IMR-90 (cell line): ENCODE measurements at regions not wholly inside any gene's neighbourhood (a gene's known extent, or its start where the extent isn't known, plus 50 kb on each side); places are given as distances from the start of the nearest gene placed in this dataset.

ENCODE experiments used
- ATAC-seq: fragments of 200-7000 bp; cut with Tn5 transposase; 2 replicates; pipeline ENCODE4 v1.9.1; 2020; ENCODE audit warnings: low read depth, mild to moderate bottlenecking, moderate library complexity
- BruUV-seq: library from RNA; stranded (reverse); fragments of 400-500 nt; replicated peaks from 2 replicates; lab custom pipeline; 2021; lab: Mats Ljungman, UMichigan
- CTCF ChIA-PET: fragments of 300-600 bp; formaldehyde crosslinking; extraction: SDS; loops from one replicate; lab custom pipeline; 2021; ENCODE audit warnings: antibody characterized with exemption; lab: Yijun Ruan, JAX
- POLR2A ChIA-PET: fragments of 300-600 bp; sonication (Branson Sonifier 250); formaldehyde crosslinking; loops from one replicate; lab custom pipeline; 2022; ENCODE audit warnings: antibody characterized with exemption; ENCODE audit not compliant: unreplicated experiment; lab: Charles Lee
- DNase-seq: peaks from one replicate; pipeline ENCODE4 v3.0.0; 2013
- H2AFZ ChIP-seq: replicated peaks from 2 replicates; pipeline ENCODE3; 2013; ENCODE audit warnings: low read length, mild to moderate bottlenecking; ENCODE audit not compliant: poor library complexity
- H2AK5ac ChIP-seq: 2 replicates; pipeline ENCODE4 v1.6.1; 2013; ENCODE audit warnings: low read depth, low read length, inconsistent platforms
- H2AK9ac ChIP-seq: replicated peaks from 2 replicates; pipeline ENCODE3; 2013; ENCODE audit warnings: mild to moderate bottlenecking, low read depth, low read length, moderate library complexity; ENCODE audit not compliant: poor library complexity
- H2BK120ac ChIP-seq: 2 replicates; pipeline ENCODE4 v1.6.1; 2013; ENCODE audit warnings: low read depth, low read length, inconsistent platforms
- H2BK15ac ChIP-seq: 3 replicates; pipeline ENCODE4 v1.6.1; 2013; ENCODE audit warnings: low read depth, low read length, inconsistent platforms
- H2BK20ac ChIP-seq: 2 replicates; pipeline ENCODE4 v1.6.1; 2013; ENCODE audit warnings: low read depth, mild to moderate bottlenecking, inconsistent platforms, low read length, moderate library complexity
- H2BK5ac ChIP-seq: 2 replicates; pipeline ENCODE4 v1.6.1; 2013; ENCODE audit warnings: mild to moderate bottlenecking, low read depth, low read length, inconsistent platforms; ENCODE audit not compliant: poor library complexity, severe bottlenecking
- H3K14ac ChIP-seq: replicated peaks from 2 replicates; pipeline ENCODE4 v1.6.1; 2013; ENCODE audit warnings: low read depth, low read length, inconsistent platforms
- H3K18ac ChIP-seq: 2 replicates; pipeline ENCODE4 v1.6.1; 2013; ENCODE audit warnings: low read depth, low read length, control low read depth
- H3K23ac ChIP-seq: 2 replicates; pipeline ENCODE4 v1.6.1; 2013; ENCODE audit warnings: low read depth, low read length, inconsistent platforms
- H3K27ac ChIP-seq: 2 replicates; pipeline ENCODE4 v1.5.1; 2013; ENCODE audit warnings: mild to moderate bottlenecking, control low read depth, low read length; ENCODE audit not compliant: insufficient read depth
- H3K27me3 ChIP-seq: 2 replicates; pipeline ENCODE4 v1.6.1; 2013; ENCODE audit warnings: low read length; ENCODE audit not compliant: control insufficient read depth, insufficient read depth
- H3K36me3 ChIP-seq: 2 replicates; pipeline ENCODE4 v1.6.1; 2013; ENCODE audit warnings: low read length, mixed read lengths; ENCODE audit not compliant: control insufficient read depth, insufficient read depth
- H3K4ac ChIP-seq: 2 replicates; pipeline ENCODE4 v1.6.1; 2013; ENCODE audit warnings: low read depth, low read length, inconsistent platforms
- H3K4me1 ChIP-seq: 2 replicates; pipeline ENCODE4 v1.6.1; 2013; ENCODE audit warnings: low read length, mixed read lengths; ENCODE audit not compliant: control insufficient read depth, insufficient read depth
- H3K4me2 ChIP-seq: 2 replicates; pipeline ENCODE4 v1.6.1; 2013; ENCODE audit warnings: low read depth, mild to moderate bottlenecking, control low read depth, low read length, moderate library complexity
- H3K4me3 ChIP-seq: 2 replicates; pipeline ENCODE4 v1.5.1; 2013; ENCODE audit warnings: low read depth, mild to moderate bottlenecking, control low read depth, low read length, moderate library complexity; ENCODE audit not compliant: insufficient read depth
- H3K56ac ChIP-seq: 2 replicates; pipeline ENCODE4 v1.6.1; 2013; ENCODE audit warnings: low read length, inconsistent platforms; ENCODE audit not compliant: insufficient read depth; ENCODE audit errors: extremely low read depth
- H3K79me1 ChIP-seq, 2 experiments: 2 replicates each; pipeline ENCODE4 v1.6.1; 2013; ENCODE audit warnings: low read length in 2 of 2, inconsistent platforms in 1 of 2, low read depth in 1 of 2
- H3K9ac ChIP-seq: 2 replicates; pipeline ENCODE4 v1.6.1; 2013; ENCODE audit warnings: low read depth, low read length, control low read depth
- H3K9me1 ChIP-seq: 2 replicates; pipeline ENCODE4 v1.6.1; 2013; ENCODE audit warnings: low read length, inconsistent platforms; ENCODE audit not compliant: insufficient read depth
- H3K9me3 ChIP-seq: 2 replicates; pipeline ENCODE4 v1.6.1; 2013; ENCODE audit warnings: low read length; ENCODE audit not compliant: control insufficient read depth, insufficient read depth
- H4K20me1 ChIP-seq: 2 replicates; pipeline ENCODE4 v1.6.1; 2013; ENCODE audit warnings: low read length, inconsistent platforms; ENCODE audit not compliant: insufficient read depth
- H4K5ac ChIP-seq: 2 replicates; pipeline ENCODE4 v1.6.1; 2013; ENCODE audit warnings: mild to moderate bottlenecking, low read depth, low read length, control low read depth
- H4K8ac ChIP-seq, 2 experiments: 2 replicates each; pipeline ENCODE4 v1.6.1; 2013; ENCODE audit warnings: low read depth in 2 of 2, low read length in 2 of 2, control low read depth in 1 of 2, inconsistent platforms in 1 of 2
- H4K91ac ChIP-seq: 2 replicates; pipeline ENCODE4 v1.6.1; 2013; ENCODE audit warnings: low read depth, low read length, inconsistent platforms; ENCODE audit not compliant: insufficient read depth
- BHLHE40 ChIP-seq: fragments of 150-350 bp; IDR thresholded peaks from 2 replicates; pipeline ENCODE4 v1.6.1; 2016; ENCODE audit warnings: mild to moderate bottlenecking, low read depth, low read length
- CEBPB ChIP-seq: IDR thresholded peaks from 2 replicates; pipeline ENCODE4 v1.6.1; 2012; ENCODE audit warnings: low read depth, low read length, improper control_type of control experiment
- CHD1 ChIP-seq: IDR thresholded peaks from 2 replicates; pipeline ENCODE4 v1.6.1; 2012; ENCODE audit warnings: low read depth, low read length, improper control_type of control experiment
- CTCF ChIP-seq: conservative IDR thresholded peaks from 2 replicates; pipeline ENCODE4 v1.5.1; 2012; ENCODE audit warnings: mild to moderate bottlenecking, low read depth, low read length, improper control_type of control experiment
- ELK1 ChIP-seq: fragments of 150-350 bp; IDR thresholded peaks from 2 replicates; pipeline ENCODE4 v1.6.1; 2016; ENCODE audit warnings: low read depth, mild to moderate bottlenecking, low read length, moderate library complexity, borderline replicate concordance
- FOS ChIP-seq: fragments of 150-350 bp; IDR thresholded peaks from 2 replicates; pipeline ENCODE4 v1.6.1; 2016; ENCODE audit warnings: low read depth, low read length
- MAFK ChIP-seq: IDR thresholded peaks from 2 replicates; pipeline ENCODE4 v1.6.1; 2012; ENCODE audit warnings: low read depth, low read length, improper control_type of control experiment
- MAZ ChIP-seq: IDR thresholded peaks from 2 replicates; pipeline ENCODE4 v1.6.1; 2012; ENCODE audit warnings: low read depth, mild to moderate bottlenecking, low read length, improper control_type of control experiment, moderate library complexity, borderline replicate concordance
- NFE2L2 ChIP-seq: fragments of 150-350 bp; IDR thresholded peaks from 2 replicates; pipeline ENCODE4 v1.6.1; 2016; ENCODE audit warnings: low read depth, mild to moderate bottlenecking, low read length
- POLR2A ChIP-seq: IDR thresholded peaks from 2 replicates; pipeline ENCODE4 v1.6.1; 2012; ENCODE audit warnings: mild to moderate bottlenecking, low read depth, low read length
- RAD21 ChIP-seq: IDR thresholded peaks from 2 replicates; pipeline ENCODE4 v1.6.1; 2012; ENCODE audit warnings: low read length, improper control_type of control experiment
- RCOR1 ChIP-seq: IDR thresholded peaks from 2 replicates; pipeline ENCODE4 v1.6.1; 2012; ENCODE audit warnings: mild to moderate bottlenecking, low read length, improper control_type of control experiment; ENCODE audit not compliant: insufficient replicate concordance
- RFX5 ChIP-seq: IDR thresholded peaks from 2 replicates; pipeline ENCODE4 v1.8.0; 2012; ENCODE audit warnings: low read depth, mild to moderate bottlenecking, low read length, moderate library complexity
- SMC3 ChIP-seq: fragments of 150-350 bp; IDR thresholded peaks from 2 replicates; pipeline ENCODE4 v1.6.1; 2016; ENCODE audit warnings: low read depth, mild to moderate bottlenecking, antibody characterized with exemption, low read length, moderate library complexity
- USF2 ChIP-seq: fragments of 150-350 bp; IDR thresholded peaks from 2 replicates; pipeline ENCODE4 v1.6.1; 2017; ENCODE audit warnings: mild to moderate bottlenecking, antibody characterized with exemption, low read length, low read depth
- WGBS, 2 experiments: methylation state at CpG; one replicate each; pipeline versions ENCODE4 v1.1.5 to v1.1.7; 2013; ENCODE audit warnings: missing lambda C conversion rate in 2 of 2; ENCODE audit not compliant: insufficient read length in 1 of 2; ENCODE audit errors: extremely low coverage in 2 of 2; 5-methylcytosine and 5-hydroxymethylcytosine counted together
- dilution Hi-C: fragments of 300-500 bp; cut with HindIII; formaldehyde crosslinking; loops from one replicate; pipeline ENCODE4 v1.14.3; 2018; ENCODE audit warnings: low sequenced_read_pairs; ENCODE audit not compliant: unreplicated experiment
- in situ Hi-C: fragments of 300-500 bp; cut with MboI; formaldehyde crosslinking; loops from 3 replicates; pipeline ENCODE4 v1.14.3; 2019; ENCODE audit warnings: low sequenced_read_pairs, inconsistent platforms, mixed read lengths
- intact Hi-C: fragments of 100-400 bp; cut with micrococcal nuclease; formaldehyde crosslinking; loops from 2 replicates; pipeline ENCODE4 v1.10.0; 2022

- ChIA-PET POLR2A (no interaction called here), CTCF (no interaction called here)
- H3K79me1 ChIP-seq: no peaks in the 10 kb centered on the region
- no peak for ATAC-seq
- no peak overlapping the region for H3K56ac ChIP-seq
- no peak overlapping the region for H3K14ac ChIP-seq
- H3K27ac ChIP-seq: no peak overlapping the region
- in situ Hi-C loops: no loop called here
- no peak for DNase-seq
- H3K9ac ChIP-seq: no peak overlapping the region
- no peak overlapping the region for H3K23ac ChIP-seq
- H3K4me3 ChIP-seq: no peak overlapping the region
- H4K91ac ChIP-seq: no peak overlapping the region
- intact Hi-C loops: no loop called here
- no peak overlapping the region for H2BK20ac ChIP-seq
- no peaks in the 10 kb centered on the region for H4K20me1 ChIP-seq
- H2BK15ac ChIP-seq: no peak overlapping the region
- 60% methylated on average over 3 of the region's 13 CpGs; no CpG with 5 or more reads in 1 of the 2 experiments for WGBS, 2 experiments
- H3K4ac ChIP-seq: no peak overlapping the region
- H3K4me2 ChIP-seq: no peak overlapping the region
- no peak overlapping the region for H4K5ac ChIP-seq
- no peak overlapping the region for H2BK5ac ChIP-seq
- no peaks in the 10 kb centered on the region for H3K9me3 ChIP-seq
- no peaks in the 10 kb centered on the region for H3K27me3 ChIP-seq
- dilution Hi-C loops: no loop called here
- H3K18ac ChIP-seq: no peak overlapping the region
- TF ChIP-seq RAD21 (no peak), SMC3 (no peak), USF2 (no peak), CTCF (no peak), RCOR1 (no peak), FOS (no peak), RFX5 (no peak), POLR2A (no peak), MAZ (no peak), MAFK (no peak), NFE2L2 (no peak), ELK1 (no peak), BHLHE40 (no peak), CEBPB (no peak), CHD1 (no peak)
- H3K9me1 ChIP-seq: no peaks in the 10 kb centered on the region
- H2AFZ ChIP-seq: no peak overlapping the region
- no peaks in the 10 kb centered on the region for H3K36me3 ChIP-seq
- H2AK9ac ChIP-seq: no peak overlapping the region
- H3K4me1 ChIP-seq: no peaks in the 10 kb centered on the region
- BruUV-seq: no TSS peak
- H2BK120ac ChIP-seq: no peak overlapping the region
- no peak overlapping the region for H2AK5ac ChIP-seq
- no peak overlapping the region for H4K8ac ChIP-seq
Measured at GRCh38 chr4:184941671-184942418, 76.4 kb upstream of the HELT start.
